IPS-NIHi11 (cell line): ENCODE measurements at regions not wholly inside any gene's neighbourhood (a gene's known extent, or its start where the extent isn't known, plus 50 kb on each side); places are given as distances from the start of the nearest gene placed in this dataset.
"Not testable (repeated sequence)": the region's sequence is repeated elsewhere in the genome, so short reads cannot be mapped to it uniquely, and the experiment has no call there.

Source experiments
- DNase-seq: peaks from one replicate; pipeline ENCODE4 v3.0.0; 2012; ENCODE audit warnings: mixed read lengths, low spot score

- DNase-seq: no peak
Observed at GRCh38 chr6:168852376-168852884, 401.2 kb downstream of the THBS2 start.

- DNase-seq: no peak
Observed at GRCh38 chr6:168851460-168852375, 401.9 kb downstream of the THBS2 start.

- DNase-seq: not testable (repeated sequence)
Observed at GRCh38 chr6:168850027-168850736, 403.5 kb downstream of the THBS2 start.

- no peak for DNase-seq
Observed at GRCh38 chr6:168849459-168849858, 404.2 kb downstream of the THBS2 start.

GRCh38 chr6:168848797-168849196 is 404.8 kb downstream of the THBS2 start:
- DNase-seq: no peak

- DNase-seq: no peak
Observed at GRCh38 chr6:168844821-168845609, 404.0 kb downstream of the SMOC2 start.

- not testable (repeated sequence) for DNase-seq
Observed at GRCh38 chr6:168842632-168843212, 401.7 kb downstream of the SMOC2 start.

GRCh38 chr6:168841609-168842278 is 400.8 kb downstream of the SMOC2 start:
- no peak for DNase-seq

GRCh38 chr6:168840932-168841331 is 399.9 kb downstream of the SMOC2 start:
- DNase-seq: not testable (repeated sequence)

GRCh38 chr6:168840299-168840698 is 399.3 kb downstream of the SMOC2 start:
- not testable (repeated sequence) for DNase-seq

GRCh38 chr6:168838037-168838399 is 397.0 kb downstream of the SMOC2 start:
- no peak for DNase-seq

- DNase-seq: no peak
Observed at GRCh38 chr6:168837254-168838036, 396.5 kb downstream of the SMOC2 start.

GRCh38 chr6:168835991-168836390 is 395.0 kb downstream of the SMOC2 start:
- no peak for DNase-seq

- no peak for DNase-seq
Observed at GRCh38 chr6:168834801-168835200, 393.8 kb downstream of the SMOC2 start.

- DNase-seq: no peak
Observed at GRCh38 chr6:168834042-168834587, 393.1 kb downstream of the SMOC2 start.

- no peak for DNase-seq
Observed at GRCh38 chr6:168828800-168829199, 387.8 kb downstream of the SMOC2 start.

- no peak for DNase-seq
Observed at GRCh38 chr6:168828035-168828434, 387.1 kb downstream of the SMOC2 start.

GRCh38 chr6:168827586-168827871 is 386.5 kb downstream of the SMOC2 start:
- DNase-seq: no peak

- no peak for DNase-seq
Observed at GRCh38 chr6:168826726-168827585, 386.0 kb downstream of the SMOC2 start.

- DNase-seq: no peak
Observed at GRCh38 chr6:168826078-168826390, 385.1 kb downstream of the SMOC2 start.
